HCT116 (cell line): ENCODE measurements at regions not wholly inside any gene's neighbourhood (a gene's known extent, or its start where the extent isn't known, plus 50 kb on each side); places are given as distances from the start of the nearest gene placed in this dataset.
"Not testable (repeated sequence)": the region's sequence is repeated elsewhere in the genome, so short reads cannot be mapped to it uniquely, and the experiment has no call there.

Experiments
- ATAC-seq: fragments of 200-7000 bp; cut with Tn5 transposase; 2 replicates; pipeline ENCODE4 v1.9.1; 2020; ENCODE audit warnings: mild to moderate bottlenecking, moderate library complexity
- BruUV-seq: library from RNA; stranded (reverse); fragments of 400-500 nt; replicated peaks from 2 replicates; lab custom pipeline; 2021; lab: Mats Ljungman, UMichigan
- CTCF ChIA-PET: fragments of 300-600 bp; sonication (Branson Sonifier 250); formaldehyde crosslinking; loops from one replicate; lab custom pipeline; 2021; ENCODE audit warnings: antibody characterized with exemption; lab: Charles Lee
- POLR2A ChIA-PET: fragments of 300-600, 350-600 bp; sonication (Branson Sonifier 250); formaldehyde crosslinking; loops from one replicate; lab custom pipeline; 2021; ENCODE audit warnings: antibody characterized with exemption; lab: Charles Lee
- RAD21 ChIA-PET, 2 experiments: fragments of 300-600 bp; sonication (Branson Sonifier 250); formaldehyde crosslinking; loops; one replicate each; lab custom pipeline; 2023; ENCODE audit warnings: low total read pairs in 2 of 2; ENCODE audit not compliant: uncharacterized antibody in 2 of 2, unreplicated experiment in 2 of 2, low non-redundant PET in 1 of 2; lab: Charles Lee
- DNase-seq: peaks from one replicate; pipeline ENCODE4 v3.0.0-alpha.2; 2010; ENCODE audit warnings: low read depth, low spot score
- H2AFZ ChIP-seq: fragments of 200-600 bp; shearing (Covaris generic), sonication (generic); 2 replicates; pipeline ENCODE4 v1.6.1; 2017; ENCODE audit warnings: low read depth, mixed run types, mixed read lengths, antibody characterized with exemption, low read length; ENCODE audit not compliant: poor library complexity, severe bottlenecking
- H3K27ac ChIP-seq: 2 replicates; pipeline ENCODE4 v1.5.1; 2012; ENCODE audit warnings: low read depth, low read length
- H3K27me3 ChIP-seq: fragments of 200-600 bp; sonication (generic); 2 replicates; pipeline ENCODE4 v1.6.1; 2016; ENCODE audit warnings: mixed run types, low read length, mixed read lengths; ENCODE audit not compliant: insufficient read depth
- H3K36me3 ChIP-seq, 2 experiments: fragments of 200-500 bp in 1 of 2; fragments of 200-600 bp in 1 of 2; sonication (Bioruptor generic) in 1 of 2; sonication (generic) in 1 of 2; 2 replicates each; pipeline versions ENCODE4 v1.5.1 to v1.6.1; 2014 to 2016; ENCODE audit warnings: low read length in 2 of 2, inconsistent platforms in 1 of 2, mixed read lengths in 1 of 2, mixed run types in 1 of 2; ENCODE audit not compliant: insufficient read depth in 2 of 2, control insufficient read depth in 1 of 2
- H3K4me1 ChIP-seq, 2 experiments: fragments of 200-600 bp in 1 of 2; sonication (generic) in 1 of 2; 2 replicates each; pipeline versions ENCODE4 v1.5.1 to v1.6.1; 2012 to 2017; ENCODE audit warnings: low read length in 2 of 2, inconsistent platforms in 1 of 2, mild to moderate bottlenecking in 1 of 2, mixed read lengths in 1 of 2, mixed run types in 1 of 2, moderate library complexity in 1 of 2; ENCODE audit not compliant: insufficient read depth in 2 of 2, control insufficient read depth in 1 of 2
- H3K4me2 ChIP-seq: fragments of 200-600 bp; sonication (generic); 2 replicates; pipeline ENCODE4 v1.6.1; 2017; ENCODE audit warnings: mixed run types, low read length, mixed read lengths
- H3K4me3 ChIP-seq, 2 experiments: fragments of 200-600 bp in 1 of 2; sonication (generic) in 1 of 2; replicated peaks in 1 of 2; 2 replicates each; pipeline ENCODE4 v1.5.1; 2011 to 2016; ENCODE audit warnings: low read length in 2 of 2, control low read depth in 1 of 2, low read depth in 1 of 2, mild to moderate bottlenecking in 1 of 2, mixed read lengths in 1 of 2, mixed run types in 1 of 2
- H3K79me2 ChIP-seq: fragments of 200-600 bp; sonication (generic); 2 replicates; pipeline ENCODE4 v1.6.1; 2017; ENCODE audit warnings: mild to moderate bottlenecking, mixed run types, low read length, moderate library complexity, mixed read lengths; ENCODE audit not compliant: insufficient read depth
- H3K9ac ChIP-seq: fragments of 200-600 bp; sonication (generic); 2 replicates; pipeline ENCODE4 v1.6.1; 2016; ENCODE audit warnings: low read length, mixed read lengths
- H3K9me2 ChIP-seq: fragments of 200-600 bp; sonication (generic), shearing (Covaris generic); 2 replicates; pipeline ENCODE4 v1.6.1; 2017; ENCODE audit warnings: mixed run types, mild to moderate bottlenecking, moderate library complexity; ENCODE audit not compliant: insufficient read depth
- H3K9me3 ChIP-seq, 2 experiments: fragments of 200-500 bp in 1 of 2; fragments of 200-600 bp in 1 of 2; sonication (Bioruptor generic) in 1 of 2; sonication (generic) in 1 of 2; 2 replicates each; pipeline ENCODE4 v1.6.1; 2014 to 2017; ENCODE audit warnings: low read length in 2 of 2, mixed read lengths in 2 of 2, inconsistent platforms in 1 of 2, low read depth in 1 of 2, mild to moderate bottlenecking in 1 of 2, mixed run types in 1 of 2, moderate library complexity in 1 of 2; ENCODE audit not compliant: control insufficient read depth in 1 of 2, insufficient read depth in 1 of 2
- H4K20me1 ChIP-seq: fragments of 200-600 bp; sonication (generic), shearing (Covaris generic); 2 replicates; pipeline ENCODE4 v1.6.1; 2017; ENCODE audit warnings: mixed run types, mild to moderate bottlenecking, moderate library complexity; ENCODE audit not compliant: insufficient read depth
- CBX3 ChIP-seq: IDR thresholded peaks from 2 replicates; pipeline ENCODE4 v1.6.1; 2012; ENCODE audit warnings: low read depth
- EZH2 ChIP-seq: fragments of 200-600 bp; sonication (generic); IDR thresholded peaks from 2 replicates; pipeline ENCODE4 v1.6.1; 2017; ENCODE audit warnings: antibody characterized with exemption, mixed run types
- ZFX ChIP-seq: fragments of 450-650 bp; IDR thresholded peaks from 2 replicates; pipeline ENCODE4 v1.6.1; 2017
- ZNF274 ChIP-seq: fragments of 200-500 bp; sonication (Bioruptor generic); IDR thresholded peaks from 2 replicates; pipeline ENCODE4 v1.6.1; 2014; ENCODE audit warnings: mild to moderate bottlenecking, low read depth, low read length, inconsistent platforms
- intact Hi-C: fragments of 100-400 bp; cut with micrococcal nuclease; formaldehyde crosslinking; loops from 2 replicates; pipeline ENCODE4 v1.10.0; 2022
- TF ChIP-seq, protein P1 (sequence below), 3 experiments: fragments of 200-600 bp in 1 of 3; sonication (generic) in 1 of 3; IDR thresholded peaks in 2 of 3; conservative IDR thresholded peaks in 1 of 3; 2 replicates each; pipeline ENCODE4 v1.5.1; 2012 to 2017; ENCODE audit warnings: low read depth in 2 of 3, low read length in 2 of 3, antibody characterized with exemption in 1 of 3, borderline replicate concordance in 1 of 3, control low read depth in 1 of 3, mild to moderate bottlenecking in 1 of 3, mixed read lengths in 1 of 3, mixed run types in 1 of 3, moderate library complexity in 1 of 3; ENCODE audit not compliant: insufficient read depth in 1 of 3

DNA sequence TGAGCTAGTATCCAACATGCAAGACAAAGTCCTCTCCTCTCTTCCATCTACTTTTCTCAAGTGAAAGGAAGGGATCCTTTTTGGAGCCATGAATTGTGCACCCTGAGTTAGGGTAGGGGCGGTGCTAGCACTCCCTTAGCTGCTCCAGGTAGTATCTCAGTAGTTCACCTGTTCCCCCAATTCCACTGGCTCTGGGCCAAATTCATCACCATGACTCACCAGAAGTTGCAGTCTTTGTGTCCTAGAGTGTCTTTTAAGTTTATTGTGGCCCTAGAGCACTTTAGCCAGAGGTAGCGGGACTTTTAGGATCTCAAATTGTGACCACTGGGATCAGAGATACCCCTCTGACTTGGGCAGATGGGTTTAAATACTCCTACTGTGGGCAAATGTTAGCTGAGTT lies 398.6 kb upstream of the ANO5 start:
- H3K9me2 ChIP-seq, result no peaks in the 10 kb centered on the region
- intact Hi-C loops, result no loop called here
- no peaks in the 10 kb centered on the region for H3K36me3 ChIP-seq
- no peaks in the 10 kb centered on the region for H3K79me2 ChIP-seq
- no peaks in the 10 kb centered on the region for H3K27me3 ChIP-seq
- POLR2A ChIA-PET, result no interaction called here
- H3K9ac ChIP-seq, result no peak overlapping the region
- no peaks in the 10 kb centered on the region for H4K20me1 ChIP-seq
- ATAC-seq (no peak), DNase-seq (no peak)
- H3K27ac ChIP-seq, result no peak overlapping the region
- no peaks in the 10 kb centered on the region for H3K4me1 ChIP-seq
- RAD21 ChIA-PET, result no interaction called here
- no peak for TF ChIP-seq CBX3
- TF ChIP-seq EZH2, result no peak
- no peak overlapping the region for H3K4me3 ChIP-seq
- CTCF ChIA-PET, result no interaction called here
- H3K9me3 ChIP-seq, result peaks cover 6 to 12% of the 10 kb centered on the region in 2 experiments; a peak in 2 of 4 replicates
- no peak overlapping the region for H2AFZ ChIP-seq
- no TSS peak for BruUV-seq
- H3K4me2 ChIP-seq, result no peak overlapping the region

DNA sequence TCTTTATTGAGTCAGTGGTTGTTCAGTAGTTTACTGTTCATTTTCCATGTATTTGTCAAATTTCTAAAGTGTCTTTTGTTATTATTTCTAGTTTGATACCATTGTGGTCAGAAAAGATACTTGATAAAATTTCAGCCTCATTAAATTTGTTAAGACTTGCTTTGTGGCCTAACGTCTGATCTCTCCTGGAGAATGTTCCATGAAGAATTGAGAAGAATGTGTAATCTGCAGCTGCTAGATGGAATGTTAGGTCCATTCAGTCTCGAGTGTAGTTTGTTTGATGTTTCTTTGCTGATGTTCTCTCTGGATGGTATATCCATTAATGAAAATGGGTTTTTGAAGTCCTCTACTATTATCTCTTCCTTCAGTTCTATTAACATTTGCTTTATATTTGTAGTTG lies 394.7 kb upstream of the ANO5 start:
- Histone ChIP-seq H3K36me3 (no peaks in the 10 kb centered on the region; a peak in 1 of 4 replicates), H3K4me3 (no peak overlapping the region), H3K79me2 (no peaks in the 10 kb centered on the region), H3K4me1 (no peaks in the 10 kb centered on the region), H3K9me3 (peaks cover 12 to 18% of the 10 kb centered on the region in 2 experiments; a peak in 2 of 4 replicates), H3K9me2 (no peaks in the 10 kb centered on the region), H3K27ac (no peak overlapping the region), H2AFZ (no peak overlapping the region), H3K9ac (no peak overlapping the region), H3K27me3 (no peaks in the 10 kb centered on the region), H4K20me1 (no peaks in the 10 kb centered on the region), H3K4me2 (no peak overlapping the region)
- ATAC-seq (no peak), DNase-seq (no peak)
- intact Hi-C loops, result no loop called here
- BruUV-seq, result no TSS peak
- ChIA-PET RAD21 (no interaction called here), CTCF (no interaction called here), POLR2A (no interaction called here)
- no peak for TF ChIP-seq EZH2
- TF ChIP-seq, protein P1, sequence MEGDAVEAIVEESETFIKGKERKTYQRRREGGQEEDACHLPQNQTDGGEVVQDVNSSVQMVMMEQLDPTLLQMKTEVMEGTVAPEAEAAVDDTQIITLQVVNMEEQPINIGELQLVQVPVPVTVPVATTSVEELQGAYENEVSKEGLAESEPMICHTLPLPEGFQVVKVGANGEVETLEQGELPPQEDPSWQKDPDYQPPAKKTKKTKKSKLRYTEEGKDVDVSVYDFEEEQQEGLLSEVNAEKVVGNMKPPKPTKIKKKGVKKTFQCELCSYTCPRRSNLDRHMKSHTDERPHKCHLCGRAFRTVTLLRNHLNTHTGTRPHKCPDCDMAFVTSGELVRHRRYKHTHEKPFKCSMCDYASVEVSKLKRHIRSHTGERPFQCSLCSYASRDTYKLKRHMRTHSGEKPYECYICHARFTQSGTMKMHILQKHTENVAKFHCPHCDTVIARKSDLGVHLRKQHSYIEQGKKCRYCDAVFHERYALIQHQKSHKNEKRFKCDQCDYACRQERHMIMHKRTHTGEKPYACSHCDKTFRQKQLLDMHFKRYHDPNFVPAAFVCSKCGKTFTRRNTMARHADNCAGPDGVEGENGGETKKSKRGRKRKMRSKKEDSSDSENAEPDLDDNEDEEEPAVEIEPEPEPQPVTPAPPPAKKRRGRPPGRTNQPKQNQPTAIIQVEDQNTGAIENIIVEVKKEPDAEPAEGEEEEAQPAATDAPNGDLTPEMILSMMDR (IDR thresholded peaks at IDR 0.05 in 2 of 3, conservative IDR thresholded peaks at IDR 0.05 in 1 of 3; ENCODE audit: borderline replicate concordance in 1 of 3, insufficient read depth in 1 of 3, low read depth in 2 of 3, low read length in 2 of 3), result no peak
- no peak for TF ChIP-seq ZFX
- no peak for TF ChIP-seq ZNF274
- TF ChIP-seq, all 23 proteins: peak for 0

DNA sequence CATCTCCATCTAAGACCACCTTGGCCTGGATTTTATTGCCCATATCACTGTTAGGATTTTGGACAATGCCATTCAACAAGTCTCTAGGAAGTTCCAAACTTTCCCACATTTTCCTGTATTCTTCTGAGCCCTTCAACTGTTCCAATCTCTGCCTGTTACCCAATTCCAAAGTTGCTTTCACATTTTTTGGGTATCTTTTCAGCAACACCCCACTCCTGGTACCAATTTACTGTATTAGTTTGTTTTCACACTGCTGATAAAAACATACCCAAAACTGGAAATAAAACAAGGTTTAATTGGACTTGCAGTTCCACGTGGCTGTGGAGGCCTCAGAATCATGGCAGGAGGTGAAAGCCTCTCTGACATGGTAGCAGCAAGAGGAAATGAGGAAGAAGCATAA lies 388.4 kb upstream of the ANO5 start:
- H3K9me2 ChIP-seq, intact Hi-C loops, RAD21 ChIA-PET, H2AFZ ChIP-seq, POLR2A ChIA-PET, H3K9ac ChIP-seq, H3K27me3 ChIP-seq, H3K79me2 ChIP-seq, ATAC-seq, H3K4me3 ChIP-seq, H3K27ac ChIP-seq, H3K36me3 ChIP-seq, DNase-seq, CTCF ChIA-PET, H3K4me2 ChIP-seq, BruUV-seq, H4K20me1 ChIP-seq, H3K4me1 ChIP-seq: not testable (repeated sequence)
- H3K9me3 ChIP-seq, result peaks cover 10 to 20% of the 10 kb centered on the region in 2 experiments; a peak in 2 of 4 replicates
